K562 (cell line): ENCODE measurements at regions not wholly inside any gene's neighbourhood (a gene's known extent, or its start where the extent isn't known, plus 50 kb on each side); places are given as distances from the start of the nearest gene placed in this dataset.

Experiments used
- ATAC-seq: fragments of 200-7000 bp; cut with Tn5 transposase; 3 replicates; pipeline ENCODE4 v1.9.1; 2020; ENCODE audit warnings: moderate library complexity
- BruUV-seq: library from RNA; stranded (reverse); fragments of 400-500 nt; replicated peaks from 2 replicates; lab custom pipeline; 2021; lab: Mats Ljungman, UMichigan
- CTCF ChIA-PET: fragments of 300-600 bp; formaldehyde crosslinking; extraction: SDS; loops from one replicate; lab custom pipeline; 2021; ENCODE audit warnings: low intra/inter-chr PET ratio; lab: Yijun Ruan, JAX
- POLR2A ChIA-PET: fragments of 300-600, 350-650 bp; sonication (Branson Sonifier 250); formaldehyde crosslinking; extraction: SDS; loops from one replicate; lab custom pipeline; 2021; ENCODE audit warnings: antibody characterized with exemption, inconsistent platforms; lab: Yijun Ruan, JAX
- DNase-seq, 4 experiments: peaks; one replicate each; pipeline versions ENCODE4 v3.0.0 to v3.0.0-alpha.2; 2011 to 2018; ENCODE audit warnings: low spot score in 3 of 4, mixed read lengths in 3 of 4; ENCODE audit errors: extremely low read depth in 1 of 4
- FAIRE-seq: peaks from 2 replicates; lab custom pipeline; 2011; peaks lifted over from hg19 to GRCh38; lab: Jason Lieb, UNC
- H2AFZ ChIP-seq: 2 replicates; pipeline ENCODE4 v1.6.0; 2011; ENCODE audit warnings: low read depth, low read length, control low read depth, inconsistent platforms
- H3K27ac ChIP-seq: fragments of 200-600 bp; 3 replicates; pipeline ENCODE4 v1.8.0; 2011; ENCODE audit warnings: low read depth, mild to moderate bottlenecking, control low read depth, inconsistent platforms, low read length, moderate library complexity, mixed read lengths; ENCODE audit errors: extremely low read depth
- H3K27me3 ChIP-seq, 2 experiments: fragments of 300-600 bp in 1 of 2; 2 replicates in 1 of 2; 3 replicates in 1 of 2; pipeline versions ENCODE4 v1.6.0 to v1.8.0; 2011; ENCODE audit warnings: inconsistent platforms in 2 of 2, low read length in 2 of 2, mild to moderate bottlenecking in 1 of 2, mixed read lengths in 1 of 2, moderate library complexity in 1 of 2; ENCODE audit not compliant: control insufficient read depth in 2 of 2, insufficient read depth in 2 of 2
- H3K36me3 ChIP-seq: fragments of 300-600 bp; 3 replicates; pipeline ENCODE4 v1.8.0; 2011; ENCODE audit warnings: mild to moderate bottlenecking, low read length, inconsistent platforms; ENCODE audit not compliant: control insufficient read depth, insufficient read depth
- H3K4me1 ChIP-seq, 2 experiments: fragments of 200-600 bp in 1 of 2; replicated peaks in 1 of 2; 2 replicates in 1 of 2; 3 replicates in 1 of 2; pipeline versions ENCODE4 v1.5.1 to v1.8.0; 2011; ENCODE audit warnings: inconsistent platforms in 2 of 2, low read length in 2 of 2, mild to moderate bottlenecking in 1 of 2, mixed read lengths in 1 of 2, moderate library complexity in 1 of 2; ENCODE audit not compliant: control insufficient read depth in 2 of 2, insufficient read depth in 2 of 2
- H3K4me2 ChIP-seq: 2 replicates; pipeline ENCODE4 v1.6.1; 2011; ENCODE audit warnings: low read length, control low read depth, inconsistent platforms, mixed read lengths; ENCODE audit not compliant: insufficient read depth
- H3K4me3 ChIP-seq: fragments of 200-600 bp; sonication (generic), shearing (Covaris generic); 2 replicates; pipeline ENCODE4 v1.5.1; 2016; ENCODE audit warnings: control low read depth, inconsistent platforms
- H3K79me2 ChIP-seq: fragments of 200-600 bp; 3 replicates; pipeline ENCODE4 v1.8.0; 2011; ENCODE audit warnings: low read length, inconsistent platforms; ENCODE audit not compliant: control insufficient read depth, insufficient read depth
- H3K9ac ChIP-seq, 2 experiments: 2 replicates each; pipeline versions ENCODE4 v1.6.0 to v1.6.1; 2011; ENCODE audit warnings: low read depth in 2 of 2, low read length in 2 of 2, control low read depth in 1 of 2, inconsistent platforms in 1 of 2, mild to moderate bottlenecking in 1 of 2, mixed read lengths in 1 of 2; ENCODE audit not compliant: insufficient read depth in 1 of 2
- H3K9me1 ChIP-seq: one replicate; pipeline ENCODE4 v1.6.0; 2011; ENCODE audit warnings: inconsistent platforms, mild to moderate bottlenecking, low read length, moderate library complexity; ENCODE audit not compliant: control insufficient read depth, insufficient read depth
- H3K9me3 ChIP-seq: replicated peaks from 2 replicates; pipeline ENCODE4 v1.5.1; 2011; ENCODE audit warnings: low read depth, low read length, inconsistent platforms; ENCODE audit not compliant: control insufficient read depth, insufficient read depth
- H4K20me1 ChIP-seq: replicated peaks from 2 replicates; pipeline ENCODE4 v1.6.1; 2011; ENCODE audit warnings: low read length, inconsistent platforms, mixed read lengths; ENCODE audit not compliant: control insufficient read depth, insufficient read depth
- BCOR ChIP-seq: fragments of 450-650 bp; IDR thresholded peaks from 2 replicates; pipeline ENCODE4 v1.6.1; 2016
- ERF ChIP-seq: fragments of 450-650 bp; formaldehyde crosslinking; IDR thresholded peaks from 2 replicates; pipeline ENCODE4 v1.4.0; 2020; ENCODE audit warnings: mild to moderate bottlenecking, mixed read lengths
- HMGN3 ChIP-seq: IDR thresholded peaks from 2 replicates; pipeline ENCODE4 v1.6.1; 2011; ENCODE audit warnings: borderline replicate concordance, low read depth, mild to moderate bottlenecking, mixed read lengths, low read length; ENCODE audit not compliant: insufficient read length; ENCODE audit errors: extremely low read depth
- NFE2L1 ChIP-seq: fragments of 450-650 bp; IDR thresholded peaks from 2 replicates; pipeline ENCODE4 v1.6.1; 2016; ENCODE audit warnings: missing genetic modification characterization, low read depth, mild to moderate bottlenecking, missing compliant biosample characterization, moderate library complexity, borderline replicate concordance
- NUFIP1 ChIP-seq: fragments of 450-650 bp; IDR thresholded peaks from 2 replicates; pipeline ENCODE4 v1.6.1; 2018; ENCODE audit not compliant: partially characterized antibody
- RFX7 ChIP-seq: fragments of 250-450 bp; sonication (Bioruptor Pico); IDR thresholded peaks from 2 replicates; pipeline ENCODE4 v1.5.1; 2021; ENCODE audit warnings: mild to moderate bottlenecking
- TCFL5 ChIP-seq: fragments of 250-450 bp; sonication (Bioruptor Pico); conservative IDR thresholded peaks from 2 replicates; pipeline ENCODE4 v1.6.1; 2021; ENCODE audit warnings: mild to moderate bottlenecking, moderate library complexity, matching md5 sums
- TEAD1 ChIP-seq, 2 experiments: fragments of 450-650 bp in 1 of 2; sonication (generic) in 1 of 2; formaldehyde crosslinking; IDR thresholded peaks; 2 replicates each; pipeline versions ENCODE4 v1.4.0 to v1.8.0; 2020 to 2022; ENCODE audit warnings: mild to moderate bottlenecking in 2 of 2, missing genetic modification reagents in 1 of 2
- TEAD2 ChIP-seq: fragments of 450-650 bp; IDR thresholded peaks from 2 replicates; pipeline ENCODE4 v1.6.1; 2016; ENCODE audit warnings: missing genetic modification characterization, control low read depth, missing compliant biosample characterization
- ZBED1 ChIP-seq: IDR thresholded peaks from 2 replicates; pipeline ENCODE4 v1.6.1; 2014
- ZNF175 ChIP-seq: fragments of 200-800 bp; sonication (Bioruptor generic); IDR thresholded peaks from 2 replicates; pipeline ENCODE4 v1.6.1; 2016; ENCODE audit warnings: low read depth, mild to moderate bottlenecking, missing genetic modification characterization, missing compliant biosample characterization
- ZNF407 ChIP-seq: fragments of 450-650 bp; IDR thresholded peaks from 2 replicates; pipeline ENCODE4 v1.6.1; 2016; ENCODE audit warnings: low read depth
- WGBS: fragments of 100-300 bp; shearing (Covaris generic); methylation state at CpG from one replicate; pipeline ENCODE4 v1.1.6; 2016; ENCODE audit warnings: low coverage, mixed read lengths; ENCODE audit not compliant: insufficient coverage; ENCODE audit errors: missing lambda C conversion rate; 5-methylcytosine and 5-hydroxymethylcytosine counted together
- in situ Hi-C: fragments of 300-500 bp; cut with MboI; formaldehyde crosslinking; loops from 4 replicates; pipeline ENCODE4 v1.15.0; 2018; ENCODE audit warnings: inconsistent platforms, mixed read lengths
- intact Hi-C: fragments of 100-400 bp; cut with micrococcal nuclease; formaldehyde crosslinking; loops from 2 replicates; pipeline ENCODE4 v1.14.2; 2022
- TF ChIP-seq, protein P1 (sequence below): sonication (generic); formaldehyde crosslinking; IDR thresholded peaks from 2 replicates; pipeline ENCODE4 v1.9.0; 2022; ENCODE audit warnings: mild to moderate bottlenecking, missing genetic modification reagents

DNA sequence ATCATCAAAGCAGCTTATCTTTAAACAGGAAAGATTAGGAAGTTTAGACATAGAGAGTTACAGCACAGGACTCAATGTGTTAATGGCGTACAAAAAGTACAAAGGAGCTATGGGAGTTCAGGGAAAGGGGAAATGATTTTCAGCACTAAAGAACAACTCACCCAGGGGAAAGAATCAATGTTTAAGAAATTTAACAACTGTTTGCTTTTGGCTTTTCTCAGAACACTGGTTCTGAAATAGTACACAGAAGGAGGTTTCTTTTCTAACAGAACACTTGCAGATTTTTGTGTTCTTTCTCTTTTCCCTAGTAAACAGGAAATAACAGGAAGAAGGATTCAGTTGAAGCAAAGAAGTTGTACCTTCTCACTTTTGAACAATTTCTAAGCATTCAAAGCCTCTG is 71.3 kb upstream of the GHR start:
- intact Hi-C loops: no loop called here

GRCh38 chr5:42360056-42360455 is 63.2 kb upstream of the GHR start:
- whole genome bisulfite sequencing: 0% methylated on average over 2 of the region's 2 CpGs
- Histone ChIP-seq H3K4me2 (no peak overlapping the region), H2AFZ (no peak overlapping the region), H3K9me1 (no peaks in the 10 kb centered on the region), H3K4me3 (no peak overlapping the region), H3K36me3 (no peaks in the 10 kb centered on the region), H4K20me1 (no peaks in the 10 kb centered on the region), H3K27me3 (no peaks in the 10 kb centered on the region), H3K4me1 (no peaks in the 10 kb centered on the region), H3K27ac (no peak overlapping the region), H3K9ac (no peak overlapping the region), H3K9me3 (no peaks in the 10 kb centered on the region), H3K79me2 (no peaks in the 10 kb centered on the region)
- DNase-seq (no peak), FAIRE-seq (no peak), ATAC-seq (no peak)
- intact Hi-C loops (no loop called here), in situ Hi-C loops (no loop called here)
- ChIA-PET CTCF (no interaction called here), POLR2A (no interaction called here)
- BruUV-seq: no TSS peak
- no peak for TF ChIP-seq NUFIP1
- no peak for TF ChIP-seq TEAD1 (CRISPR knock-in tag; IDR thresholded peaks at IDR 0.05)
- no peak for TF ChIP-seq BCOR
- TF ChIP-seq NFE2L1 (tag): no peak
- TF ChIP-seq ZNF407: no peak
- no peak for TF ChIP-seq RFX7 (CRISPR knock-in tag)

More for the DNA sequence above, 71.3 kb upstream of the GHR start:
- Histone ChIP-seq H2AFZ (no peak overlapping the region), H3K4me3 (no peak overlapping the region), H3K9me3 (0 out of 2 replicates have a peak, but pooled peaks cover 2% of the 10 kb centered on the region), H4K20me1 (no peaks in the 10 kb centered on the region), H3K79me2 (no peaks in the 10 kb centered on the region), H3K4me2 (no peak overlapping the region), H3K27ac (no peak overlapping the region), H3K4me1 (no peaks in the 10 kb centered on the region), H3K9ac (no peak overlapping the region), H3K36me3 (no peaks in the 10 kb centered on the region), H3K9me1 (no peaks in the 10 kb centered on the region), H3K27me3 (no peaks in the 10 kb centered on the region)
- CTCF ChIA-PET: no interaction called here
- no peak for DNase-seq
- ATAC-seq: no peak
- POLR2A ChIA-PET: no interaction called here
- no TSS peak for BruUV-seq
- WGBS: 0% methylated on average over 1 of the region's 1 CpG
- no peak for FAIRE-seq
- in situ Hi-C loops: no loop called here
- TF ChIP-seq TEAD2: no peak
- no peak for TF ChIP-seq ZBED1
- TF ChIP-seq TCFL5 (CRISPR knock-in tag): no peak
- TF ChIP-seq, protein P1, sequence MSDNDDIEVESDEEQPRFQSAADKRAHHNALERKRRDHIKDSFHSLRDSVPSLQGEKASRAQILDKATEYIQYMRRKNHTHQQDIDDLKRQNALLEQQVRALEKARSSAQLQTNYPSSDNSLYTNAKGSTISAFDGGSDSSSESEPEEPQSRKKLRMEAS (CRISPR knock-in tag): no peak
- TF ChIP-seq HMGN3: no peak
- TF ChIP-seq ERF (CRISPR knock-in tag): no peak
- no peak for TF ChIP-seq ZNF175 (CRISPR knock-in tag)
